Sigmoid colon (tissue), 4 donors: ENCODE measurements at regions not wholly inside any gene's neighbourhood (a gene's known extent, or its start where the extent isn't known, plus 50 kb on each side); places are given as distances from the start of the nearest gene placed in this dataset.

Source experiments
- CTCF ChIP-seq, 4 experiments: fragments of 450-650 bp in 3 of 4; fragments of 200-600 bp in 1 of 4; IDR thresholded peaks; one replicate each; pipeline ENCODE4 v1.5.1; 2016 to 2019; ENCODE audit warnings: antibody characterized with exemption in 4 of 4, mild to moderate bottlenecking in 3 of 4, moderate library complexity in 2 of 4
- EP300 ChIP-seq, 4 donors: sonication (generic); formaldehyde crosslinking; IDR thresholded peaks; one replicate each; pipeline ENCODE4 v1.6.1; 2017; ENCODE audit warnings: antibody characterized with exemption in 4 of 4
- POLR2A ChIP-seq, 2 donors: fragments of 450-650 bp; IDR thresholded peaks; one replicate each; pipeline ENCODE4 v1.6.1; 2016; ENCODE audit warnings: antibody characterized with exemption in 2 of 2, mild to moderate bottlenecking in 2 of 2, moderate library complexity in 2 of 2
- POLR2AphosphoS5 ChIP-seq, 4 donors: sonication (generic); formaldehyde crosslinking; IDR thresholded peaks; one replicate each; pipeline ENCODE4 v1.6.1; 2017; ENCODE audit warnings: antibody characterized with exemption in 4 of 4

GRCh38 chr22:17284888-17285287, 65.7 kb upstream of the ADA2 start:
- TF ChIP-seq CTCF (IDR thresholded peaks at IDR 0.05) (no peak), POLR2A (IDR thresholded peaks at IDR 0.05) (no peak), POLR2AphosphoS5 (IDR thresholded peaks at IDR 0.05) (no peak), EP300 (IDR thresholded peaks at IDR 0.05) (no peak)
